22Rv1 (cell line): ENCODE measurements at regions not wholly inside any gene's neighbourhood (a gene's known extent, or its start where the extent isn't known, plus 50 kb on each side); places are given as distances from the start of the nearest gene placed in this dataset.

ENCODE experiments used
- ZFX ChIP-seq: fragments of 450-650 bp; IDR thresholded peaks from 2 replicates; pipeline ENCODE4 v1.6.1; 2017; ENCODE audit warnings: antibody characterized with exemption, borderline replicate concordance
- TF ChIP-seq, protein P1 (sequence below): fragments of 450-650 bp; IDR thresholded peaks from 2 replicates; pipeline ENCODE4 v1.5.1; 2017; ENCODE audit warnings: mild to moderate bottlenecking

GRCh38 chr6:155964544-155964943, 508.9 kb upstream of the NOX3 start:
- TF ChIP-seq, protein P1, sequence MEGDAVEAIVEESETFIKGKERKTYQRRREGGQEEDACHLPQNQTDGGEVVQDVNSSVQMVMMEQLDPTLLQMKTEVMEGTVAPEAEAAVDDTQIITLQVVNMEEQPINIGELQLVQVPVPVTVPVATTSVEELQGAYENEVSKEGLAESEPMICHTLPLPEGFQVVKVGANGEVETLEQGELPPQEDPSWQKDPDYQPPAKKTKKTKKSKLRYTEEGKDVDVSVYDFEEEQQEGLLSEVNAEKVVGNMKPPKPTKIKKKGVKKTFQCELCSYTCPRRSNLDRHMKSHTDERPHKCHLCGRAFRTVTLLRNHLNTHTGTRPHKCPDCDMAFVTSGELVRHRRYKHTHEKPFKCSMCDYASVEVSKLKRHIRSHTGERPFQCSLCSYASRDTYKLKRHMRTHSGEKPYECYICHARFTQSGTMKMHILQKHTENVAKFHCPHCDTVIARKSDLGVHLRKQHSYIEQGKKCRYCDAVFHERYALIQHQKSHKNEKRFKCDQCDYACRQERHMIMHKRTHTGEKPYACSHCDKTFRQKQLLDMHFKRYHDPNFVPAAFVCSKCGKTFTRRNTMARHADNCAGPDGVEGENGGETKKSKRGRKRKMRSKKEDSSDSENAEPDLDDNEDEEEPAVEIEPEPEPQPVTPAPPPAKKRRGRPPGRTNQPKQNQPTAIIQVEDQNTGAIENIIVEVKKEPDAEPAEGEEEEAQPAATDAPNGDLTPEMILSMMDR = no peak
- TF ChIP-seq ZFX = no peak
